LNCaP clone FGC (cell line): ENCODE measurements at regions not wholly inside any gene's neighbourhood (a gene's known extent, or its start where the extent isn't known, plus 50 kb on each side); places are given as distances from the start of the nearest gene placed in this dataset.
"Not testable (repeated sequence)": the region's sequence is repeated elsewhere in the genome, so short reads cannot be mapped to it uniquely, and the experiment has no call there.

Experiments used
- DNase-seq: peaks from one replicate; pipeline ENCODE4 v3.0.0-alpha.2; 2011; ENCODE audit warnings: low read depth
- H3K4me3 ChIP-seq: 2 replicates; pipeline ENCODE4 v1.5.1; 2011; ENCODE audit warnings: mild to moderate bottlenecking, low read depth, low read length, control low read depth
- CTCF ChIP-seq: IDR thresholded peaks from 2 replicates; pipeline ENCODE4 v1.5.1; 2012; ENCODE audit warnings: mild to moderate bottlenecking; ENCODE audit not compliant: control insufficient read depth, insufficient read depth; ENCODE audit errors: extremely low read depth

GRCh38 chr16:5176505-5176904 lies 78.9 kb upstream of the EEF2KMT start:
- no peak for TF ChIP-seq CTCF
- no peak for DNase-seq

GRCh38 chr16:5175266-5175665 lies 77.7 kb upstream of the EEF2KMT start:
- TF ChIP-seq CTCF = no peak

More at GRCh38 chr16:5176505-5176904, 78.9 kb upstream of the EEF2KMT start:
- no peak overlapping the region for H3K4me3 ChIP-seq

DNA sequence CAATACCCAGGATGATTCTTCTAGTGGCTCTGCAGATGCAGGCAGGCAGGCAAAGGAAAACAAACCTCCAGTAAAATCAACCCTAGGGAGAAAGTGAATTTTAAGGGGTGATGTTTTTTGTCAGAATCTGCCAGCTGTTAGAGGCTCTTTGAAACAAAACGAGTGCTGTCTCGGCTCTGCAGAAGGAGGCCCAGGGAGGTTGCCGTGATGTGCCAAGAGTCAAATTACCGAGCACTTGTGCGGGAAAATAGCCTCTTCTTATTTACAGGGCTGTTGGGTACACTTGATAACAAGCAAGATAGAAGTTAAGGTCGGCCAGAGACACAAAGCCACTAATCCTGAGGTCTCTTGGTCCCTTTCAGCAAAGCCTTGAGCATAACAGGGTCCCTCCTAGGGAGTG lies 68.9 kb upstream of the EEF2KMT start:
- DNase-seq = no peak
- no peak for TF ChIP-seq CTCF
- no peak overlapping the region for H3K4me3 ChIP-seq

More at GRCh38 chr16:5175266-5175665, 77.7 kb upstream of the EEF2KMT start:
- no peak overlapping the region for H3K4me3 ChIP-seq
- DNase-seq = peak; percentile 47

DNA sequence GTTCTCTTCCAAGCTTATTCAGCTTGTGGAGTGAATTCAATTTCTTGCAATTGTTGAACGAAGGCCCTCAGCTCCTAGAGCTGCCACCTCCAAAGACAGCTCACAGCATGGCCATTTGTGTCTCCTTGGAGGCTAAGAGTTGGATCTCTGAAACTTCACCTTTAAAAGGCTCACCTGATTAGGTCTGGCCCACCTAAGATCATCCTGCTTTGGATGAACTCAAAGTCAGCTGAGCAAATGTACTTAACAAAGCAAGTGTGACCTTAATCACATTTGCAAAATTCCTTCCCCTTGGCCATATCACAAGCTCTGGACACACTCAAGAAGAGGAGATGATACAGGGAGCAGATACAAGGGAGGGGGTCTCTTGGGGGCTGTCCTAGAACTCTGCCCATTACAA lies 67.8 kb upstream of the EEF2KMT start:
- H3K4me3 ChIP-seq, DNase-seq: not testable (repeated sequence)

DNA sequence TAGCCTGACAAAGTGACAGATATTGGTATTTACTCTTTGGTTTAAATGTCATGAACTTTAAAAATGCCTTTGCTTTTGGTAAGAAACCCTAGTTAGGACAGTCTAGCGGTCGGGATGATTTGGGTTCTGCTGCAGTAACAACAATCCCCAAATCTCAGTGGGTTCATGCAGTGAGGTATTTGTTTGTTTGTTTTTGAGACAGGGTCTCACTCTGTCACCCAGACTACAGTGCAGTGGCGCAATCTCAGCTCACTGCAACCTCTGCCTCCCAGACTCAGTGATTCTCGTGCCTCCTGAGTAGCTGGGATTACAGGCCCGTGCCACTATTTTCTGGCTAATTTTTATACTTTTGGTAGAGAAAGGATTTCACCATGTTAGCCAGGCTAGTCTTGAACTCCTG lies 65.2 kb upstream of the EEF2KMT start:
- H3K4me3 ChIP-seq, DNase-seq: not testable (repeated sequence)

DNA sequence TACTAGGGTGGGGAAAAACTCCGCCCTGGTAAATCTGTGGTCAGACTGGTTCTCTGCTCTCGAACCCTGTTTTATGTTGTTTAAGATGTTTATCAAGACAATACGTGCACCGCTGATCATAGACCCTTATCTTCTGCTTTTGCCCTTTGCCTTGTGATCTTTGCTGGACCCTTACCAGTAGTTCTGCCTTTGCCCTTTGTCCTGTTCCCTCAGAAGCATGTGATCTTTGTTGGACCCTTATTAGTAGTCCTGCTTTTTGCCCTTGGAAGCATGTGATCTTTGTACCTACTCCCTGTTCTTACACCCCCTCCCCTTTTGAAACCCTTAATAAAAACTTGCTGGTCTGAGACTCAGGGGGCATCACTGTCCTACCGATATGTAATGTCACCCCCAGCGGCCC lies 64.3 kb upstream of the EEF2KMT start:
- DNase-seq, H3K4me3 ChIP-seq: not testable (repeated sequence)

DNA sequence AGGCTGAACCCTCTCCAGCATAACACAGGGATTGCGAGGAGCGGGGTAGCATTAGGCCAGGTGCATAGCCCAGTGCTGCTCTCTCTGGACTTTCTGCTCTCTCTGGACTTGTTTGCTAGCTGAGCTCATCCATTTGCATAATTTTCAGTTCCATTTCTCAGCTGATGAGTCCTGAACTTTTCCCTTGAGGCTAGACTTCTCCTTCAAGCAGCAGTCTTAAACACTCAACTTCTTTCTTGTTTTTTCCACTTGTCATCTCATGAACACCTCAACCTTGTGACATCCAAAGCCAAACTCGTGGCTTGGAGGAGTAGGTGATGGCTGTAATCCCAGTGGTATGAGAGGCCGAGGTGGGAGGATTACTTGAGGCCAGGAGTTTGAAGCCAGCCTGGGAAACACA lies 62.4 kb upstream of the EEF2KMT start:
- not testable (repeated sequence) for H3K4me3 ChIP-seq, DNase-seq

DNA sequence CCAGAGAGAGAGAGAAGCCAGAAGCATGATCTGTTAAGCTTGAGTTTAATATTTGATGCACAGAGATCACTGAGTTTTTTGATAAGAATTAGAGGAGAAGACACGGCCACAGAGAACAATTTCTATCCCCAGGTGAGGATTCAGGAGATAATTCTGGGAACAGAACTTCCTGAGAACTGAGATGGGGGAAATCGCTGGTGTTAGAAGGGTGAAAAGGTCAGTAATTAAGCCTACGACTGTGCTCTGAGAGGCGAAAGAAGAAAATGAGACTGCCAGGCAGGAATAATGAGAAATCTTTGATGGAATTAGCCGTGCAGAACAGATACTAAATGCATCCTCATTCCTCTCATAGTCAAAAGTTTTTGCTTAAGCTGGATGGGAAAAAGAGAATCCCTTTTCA lies 61.9 kb upstream of the EEF2KMT start:
- H3K4me3 ChIP-seq, DNase-seq: not testable (repeated sequence)

DNA sequence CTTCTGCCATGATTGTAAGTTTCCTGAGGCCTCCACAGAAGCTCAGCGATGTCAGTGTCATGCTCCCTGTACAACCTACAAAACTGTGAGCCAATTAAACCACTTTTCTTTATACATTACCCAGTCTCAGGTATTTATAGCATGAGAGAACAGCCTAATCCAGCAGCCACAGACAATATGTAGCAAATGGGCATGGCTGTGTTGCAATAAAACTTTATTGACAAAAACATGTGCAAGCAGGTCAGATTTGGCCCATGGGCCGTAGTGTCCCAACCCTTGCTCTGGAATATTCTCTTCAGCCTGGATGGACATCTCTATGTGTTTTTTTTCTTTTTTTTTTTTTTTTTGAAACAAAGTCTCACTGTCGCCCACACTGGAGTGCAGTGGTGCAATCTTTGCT lies 60.9 kb upstream of the EEF2KMT start:
- TF ChIP-seq CTCF = no peak
- DNase-seq = no peak
- no peak overlapping the region for H3K4me3 ChIP-seq

- H3K4me3 ChIP-seq, DNase-seq: not testable (repeated sequence)
Observed at GRCh38 chr16:5156486-5156885, 58.9 kb upstream of the EEF2KMT start.

- DNase-seq, H3K4me3 ChIP-seq: not testable (repeated sequence)
Observed at GRCh38 chr16:5154006-5154405, 56.4 kb upstream of the EEF2KMT start.

GRCh38 chr16:5151409-5151808 lies 53.8 kb upstream of the EEF2KMT start:
- not testable (repeated sequence) for DNase-seq, H3K4me3 ChIP-seq
